OCI-LY7 (cell line): ENCODE measurements at regions not wholly inside any gene's neighbourhood (a gene's known extent, or its start where the extent isn't known, plus 50 kb on each side); places are given as distances from the start of the nearest gene placed in this dataset.

ENCODE experiments used
- BruUV-seq: library from RNA; stranded (reverse); fragments of 400-500 nt; replicated peaks from 2 replicates; lab custom pipeline; 2021; lab: Mats Ljungman, UMichigan
- CTCF ChIA-PET: fragments of 300-600 bp; sonication (Branson Sonifier 250); formaldehyde crosslinking; loops from one replicate; lab custom pipeline; 2022; ENCODE audit warnings: antibody characterized with exemption; ENCODE audit not compliant: unreplicated experiment; lab: Charles Lee
- POLR2A ChIA-PET: fragments of 300-600 bp; sonication (Branson Sonifier 250); formaldehyde crosslinking; loops from one replicate; lab custom pipeline; 2022; ENCODE audit warnings: antibody characterized with exemption; lab: Charles Lee
- DNase-seq: peaks from one replicate; pipeline ENCODE4 v3.0.0-alpha.2; 2015; ENCODE audit warnings: low spot score
- H2AFZ ChIP-seq: fragments of 200-600 bp; sonication (generic), shearing (Covaris generic); 2 replicates; pipeline ENCODE4 v1.6.1; 2014; ENCODE audit warnings: mild to moderate bottlenecking, antibody characterized with exemption, low read length, moderate library complexity
- H3K27ac ChIP-seq: fragments of 200-600 bp; sonication (generic); 2 replicates; pipeline ENCODE4 v1.5.1; 2014; ENCODE audit warnings: mixed run types, low read depth, mild to moderate bottlenecking, moderate library complexity, low read length, inconsistent platforms; ENCODE audit not compliant: poor library complexity, severe bottlenecking
- H3K36me3 ChIP-seq: fragments of 200-600 bp; sonication (generic); 2 replicates; pipeline ENCODE4 v1.6.1; 2014; ENCODE audit warnings: mild to moderate bottlenecking, antibody characterized with exemption, low read length, moderate library complexity, mixed read lengths; ENCODE audit not compliant: insufficient read depth
- H3K4me1 ChIP-seq: fragments of 200-600 bp; sonication (generic); 2 replicates; pipeline ENCODE4 v1.5.1; 2014; ENCODE audit warnings: mild to moderate bottlenecking, low read length; ENCODE audit not compliant: insufficient read depth, poor library complexity, severe bottlenecking
- H3K4me2 ChIP-seq: fragments of 200-600 bp; sonication (generic); 2 replicates; pipeline ENCODE4 v1.6.1; 2014; ENCODE audit warnings: mild to moderate bottlenecking, low read length
- H3K4me3 ChIP-seq: fragments of 200-600 bp; sonication (generic); 2 replicates; pipeline ENCODE4 v1.5.1; 2014; ENCODE audit warnings: mild to moderate bottlenecking, low read depth, low read length; ENCODE audit not compliant: poor library complexity, severe bottlenecking
- H3K79me2 ChIP-seq: fragments of 200-600 bp; sonication (generic); 2 replicates; pipeline ENCODE4 v1.6.1; 2016; ENCODE audit warnings: low read depth, mild to moderate bottlenecking, low read length, moderate library complexity, mixed read lengths; ENCODE audit not compliant: insufficient read depth
- H3K9me2 ChIP-seq: fragments of 200-600 bp; sonication (generic); 2 replicates; pipeline ENCODE4 v1.6.1; 2016; ENCODE audit warnings: mild to moderate bottlenecking, low read length, mixed read lengths; ENCODE audit not compliant: insufficient read depth
- H3K9me3 ChIP-seq: fragments of 200-600 bp; sonication (generic); 2 replicates; pipeline ENCODE4 v1.6.1; 2014; ENCODE audit warnings: mild to moderate bottlenecking, mixed run types, low read length, mixed read lengths
- H4K20me1 ChIP-seq: fragments of 200-600 bp; sonication (generic); 2 replicates; pipeline ENCODE4 v1.6.1; 2014; ENCODE audit warnings: mild to moderate bottlenecking, antibody characterized with exemption, low read length, moderate library complexity, mixed read lengths; ENCODE audit not compliant: insufficient read depth
- EZH2phosphoT487 ChIP-seq: fragments of 200-600 bp; sonication (generic); IDR thresholded peaks from 2 replicates; pipeline ENCODE4 v1.6.1; 2018; ENCODE audit warnings: low read depth, borderline replicate concordance, mild to moderate bottlenecking, mixed run types, antibody characterized with exemption, low read length, moderate library complexity, mixed read lengths
- intact Hi-C: fragments of 100-400 bp; cut with micrococcal nuclease; formaldehyde crosslinking; loops from one replicate; pipeline ENCODE4 v1.10.0; 2022; ENCODE audit not compliant: unreplicated experiment
- TF ChIP-seq, protein P1 (sequence below): fragments of 200-600 bp; sonication (generic); conservative IDR thresholded peaks from 2 replicates; pipeline ENCODE4 v1.5.1; 2014; ENCODE audit warnings: mild to moderate bottlenecking, antibody characterized with exemption, low read length, moderate library complexity, mixed read lengths

GRCh38 chr2:125644257-125644656 lies 1011.7 kb upstream of the GYPC start:
- POLR2A ChIA-PET = interaction anchor here (0.5 kb wide), 1 partner anchor 37 kb away, joined by 5 read pairs; no protein-coding TSS in a partner anchor
- DNase-seq = no peak
- no peak overlapping the region for H3K4me3 ChIP-seq
- H3K9me2 ChIP-seq = no peaks in the 10 kb centered on the region
- H3K27ac ChIP-seq = no peak overlapping the region
- H3K79me2 ChIP-seq = no peaks in the 10 kb centered on the region
- H3K4me1 ChIP-seq = no peaks in the 10 kb centered on the region
- no peak overlapping the region for H2AFZ ChIP-seq
- no peaks in the 10 kb centered on the region for H3K9me3 ChIP-seq
- no TSS peak for BruUV-seq
- CTCF ChIA-PET = no interaction called here
- H4K20me1 ChIP-seq = no peaks in the 10 kb centered on the region
- H3K36me3 ChIP-seq = no peaks in the 10 kb centered on the region
- TF ChIP-seq, protein P1, sequence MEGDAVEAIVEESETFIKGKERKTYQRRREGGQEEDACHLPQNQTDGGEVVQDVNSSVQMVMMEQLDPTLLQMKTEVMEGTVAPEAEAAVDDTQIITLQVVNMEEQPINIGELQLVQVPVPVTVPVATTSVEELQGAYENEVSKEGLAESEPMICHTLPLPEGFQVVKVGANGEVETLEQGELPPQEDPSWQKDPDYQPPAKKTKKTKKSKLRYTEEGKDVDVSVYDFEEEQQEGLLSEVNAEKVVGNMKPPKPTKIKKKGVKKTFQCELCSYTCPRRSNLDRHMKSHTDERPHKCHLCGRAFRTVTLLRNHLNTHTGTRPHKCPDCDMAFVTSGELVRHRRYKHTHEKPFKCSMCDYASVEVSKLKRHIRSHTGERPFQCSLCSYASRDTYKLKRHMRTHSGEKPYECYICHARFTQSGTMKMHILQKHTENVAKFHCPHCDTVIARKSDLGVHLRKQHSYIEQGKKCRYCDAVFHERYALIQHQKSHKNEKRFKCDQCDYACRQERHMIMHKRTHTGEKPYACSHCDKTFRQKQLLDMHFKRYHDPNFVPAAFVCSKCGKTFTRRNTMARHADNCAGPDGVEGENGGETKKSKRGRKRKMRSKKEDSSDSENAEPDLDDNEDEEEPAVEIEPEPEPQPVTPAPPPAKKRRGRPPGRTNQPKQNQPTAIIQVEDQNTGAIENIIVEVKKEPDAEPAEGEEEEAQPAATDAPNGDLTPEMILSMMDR = no peak
- TF ChIP-seq EZH2phosphoT487 = no peak
- H3K4me2 ChIP-seq = no peak overlapping the region
- intact Hi-C loops = no loop called here

GRCh38 chr2:125652280-125652679 lies 1003.7 kb upstream of the GYPC start:
- Histone ChIP-seq H3K4me2 (no peak overlapping the region), H3K79me2 (no peaks in the 10 kb centered on the region), H3K36me3 (no peaks in the 10 kb centered on the region), H4K20me1 (no peaks in the 10 kb centered on the region), H3K9me3 (no peaks in the 10 kb centered on the region), H3K4me1 (no peaks in the 10 kb centered on the region), H3K9me2 (no peaks in the 10 kb centered on the region), H3K4me3 (no peak overlapping the region), H2AFZ (no peak overlapping the region), H3K27ac (no peak overlapping the region)
- no peak for TF ChIP-seq EZH2phosphoT487
- TF ChIP-seq, protein P1 = no peak
- intact Hi-C loops = no loop called here
- no peak for DNase-seq
- ChIA-PET POLR2A (no interaction called here), CTCF (no interaction called here)
- BruUV-seq = no TSS peak

DNA sequence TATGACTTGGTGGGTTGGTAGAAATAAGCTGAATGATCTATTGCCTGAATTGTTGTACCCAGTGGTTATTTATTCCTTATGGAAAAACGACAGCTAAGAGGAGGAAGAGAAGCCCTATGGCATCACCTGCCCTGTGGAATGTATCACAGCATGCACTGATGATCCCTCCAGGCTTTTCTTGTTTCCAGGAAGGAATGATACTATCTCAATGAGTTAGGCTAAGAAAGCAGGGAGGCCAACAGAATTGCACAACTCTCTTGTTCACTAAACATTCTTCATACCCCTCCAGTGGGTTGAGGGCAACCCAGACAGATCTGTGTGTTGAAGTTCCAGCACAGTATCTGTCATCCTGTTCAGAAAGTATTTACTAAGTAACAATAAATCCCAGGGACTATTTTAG lies 1001.7 kb upstream of the GYPC start:
- Histone ChIP-seq H3K4me2 (no peak overlapping the region), H2AFZ (no peak overlapping the region), H3K4me1 (no peaks in the 10 kb centered on the region), H3K9me2 (no peaks in the 10 kb centered on the region), H3K79me2 (no peaks in the 10 kb centered on the region), H3K4me3 (no peak overlapping the region), H3K9me3 (no peaks in the 10 kb centered on the region), H3K27ac (no peak overlapping the region), H3K36me3 (no peaks in the 10 kb centered on the region), H4K20me1 (no peaks in the 10 kb centered on the region)
- DNase-seq = no peak
- CTCF ChIA-PET = no interaction called here
- POLR2A ChIA-PET = no interaction called here
- BruUV-seq = no TSS peak
- intact Hi-C loops = no loop called here
- TF ChIP-seq EZH2phosphoT487 = no peak
- TF ChIP-seq, protein P1 = no peak
